Iris pigment epithelial cell (primary cell): ENCODE measurements at regions not wholly inside any gene's neighbourhood (a gene's known extent, or its start where the extent isn't known, plus 50 kb on each side); places are given as distances from the start of the nearest gene placed in this dataset.
"Not testable (repeated sequence)": the region's sequence is repeated elsewhere in the genome, so short reads cannot be mapped to it uniquely, and the experiment has no call there.

Experiments used
- DNase-seq: peaks from one replicate; pipeline ENCODE4 v3.0.0-alpha.2; 2011; ENCODE audit warnings: low read depth

DNA sequence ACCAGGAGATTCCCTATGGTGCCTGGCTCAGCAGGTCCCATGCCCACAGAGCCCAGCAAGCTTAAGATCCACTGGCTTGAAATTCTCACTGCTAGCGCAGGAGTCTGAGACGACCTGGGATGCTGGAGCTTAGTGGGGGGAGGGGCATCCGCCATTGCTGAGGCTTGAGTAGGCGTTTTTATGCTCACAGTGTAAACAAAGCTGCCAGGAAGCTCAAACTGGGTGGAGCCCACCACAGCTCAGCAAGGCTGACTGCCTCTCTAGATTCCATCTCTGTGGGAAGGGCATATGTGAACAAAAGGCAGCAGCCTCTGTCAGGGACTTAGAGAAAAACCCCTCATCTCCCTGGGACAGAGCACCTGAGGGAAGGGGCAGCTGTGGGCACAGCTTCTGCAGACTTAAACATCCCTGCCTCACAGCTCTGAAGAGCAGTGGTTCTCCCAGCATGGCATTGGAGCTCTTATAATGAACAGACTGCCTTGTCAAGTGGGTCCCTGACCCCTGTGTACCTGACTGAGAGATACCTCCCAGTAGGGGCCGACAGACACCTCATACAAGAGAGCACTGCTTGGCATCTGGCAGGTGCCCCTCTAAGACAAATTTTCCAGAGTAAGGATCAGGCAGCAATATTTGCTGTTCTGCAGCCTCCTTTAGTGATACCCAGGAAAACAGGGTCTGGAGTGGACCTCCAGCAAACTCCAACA, 231.5 kb upstream of the SETMAR start:
- no peak for DNase-seq

DNA sequence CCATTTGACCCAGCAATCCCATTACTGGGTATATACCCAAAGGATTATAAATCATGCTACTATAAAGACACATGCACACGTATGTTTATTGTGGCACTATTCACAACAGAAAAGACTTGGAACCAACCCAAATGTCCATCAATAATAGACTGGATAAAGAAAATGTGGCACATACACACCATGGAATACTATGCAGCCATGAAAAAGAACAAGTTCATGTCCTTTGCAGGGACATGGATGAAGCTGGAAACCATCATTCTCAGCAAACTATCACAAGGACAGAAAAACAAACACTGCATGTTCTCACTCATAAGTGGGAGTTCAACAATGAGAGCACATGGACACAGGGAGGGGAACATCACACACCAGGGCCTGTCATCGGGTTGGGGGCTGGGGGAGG, 225.9 kb upstream of the SETMAR start:
- DNase-seq: not testable (repeated sequence)

DNA sequence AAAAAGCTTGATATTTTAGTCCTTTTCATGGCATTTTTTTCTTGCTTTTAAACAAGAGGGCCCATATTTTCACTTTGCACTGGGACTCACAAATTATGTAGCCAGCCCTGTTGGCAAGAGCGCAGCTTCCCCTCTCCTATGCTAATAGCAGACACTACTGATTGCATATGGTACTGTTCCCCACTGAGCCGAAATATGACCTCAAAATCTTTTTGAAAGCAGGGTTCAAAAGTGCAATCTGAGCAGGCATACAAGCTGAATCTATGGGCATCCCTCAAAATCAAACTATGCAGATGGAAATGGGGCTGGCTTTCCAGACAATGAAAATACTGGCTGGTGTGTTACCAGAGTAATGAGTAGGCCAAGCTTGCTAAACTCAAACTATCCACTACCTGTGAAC, 225.2 kb upstream of the SETMAR start:
- DNase-seq: no peak

DNA sequence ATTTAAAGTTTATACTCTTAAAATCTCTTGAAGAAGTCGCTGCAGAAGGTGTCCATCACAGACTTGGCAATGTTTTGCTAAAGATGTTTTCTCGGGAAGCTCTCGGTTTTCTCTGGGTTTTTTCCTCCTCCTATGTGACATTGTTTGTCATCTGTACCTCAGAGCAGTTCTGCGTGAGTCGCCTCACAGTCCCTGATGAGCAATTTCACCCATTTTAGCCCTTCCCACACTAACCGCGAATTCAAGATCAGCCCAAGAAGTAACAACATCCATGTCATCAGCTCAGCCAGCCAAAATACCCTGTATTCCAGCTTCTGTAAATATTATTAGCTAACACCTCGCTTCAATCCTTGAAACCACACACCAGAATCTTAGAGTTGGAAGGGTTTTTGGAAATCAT, 224.3 kb upstream of the SETMAR start:
- no peak for DNase-seq

DNA sequence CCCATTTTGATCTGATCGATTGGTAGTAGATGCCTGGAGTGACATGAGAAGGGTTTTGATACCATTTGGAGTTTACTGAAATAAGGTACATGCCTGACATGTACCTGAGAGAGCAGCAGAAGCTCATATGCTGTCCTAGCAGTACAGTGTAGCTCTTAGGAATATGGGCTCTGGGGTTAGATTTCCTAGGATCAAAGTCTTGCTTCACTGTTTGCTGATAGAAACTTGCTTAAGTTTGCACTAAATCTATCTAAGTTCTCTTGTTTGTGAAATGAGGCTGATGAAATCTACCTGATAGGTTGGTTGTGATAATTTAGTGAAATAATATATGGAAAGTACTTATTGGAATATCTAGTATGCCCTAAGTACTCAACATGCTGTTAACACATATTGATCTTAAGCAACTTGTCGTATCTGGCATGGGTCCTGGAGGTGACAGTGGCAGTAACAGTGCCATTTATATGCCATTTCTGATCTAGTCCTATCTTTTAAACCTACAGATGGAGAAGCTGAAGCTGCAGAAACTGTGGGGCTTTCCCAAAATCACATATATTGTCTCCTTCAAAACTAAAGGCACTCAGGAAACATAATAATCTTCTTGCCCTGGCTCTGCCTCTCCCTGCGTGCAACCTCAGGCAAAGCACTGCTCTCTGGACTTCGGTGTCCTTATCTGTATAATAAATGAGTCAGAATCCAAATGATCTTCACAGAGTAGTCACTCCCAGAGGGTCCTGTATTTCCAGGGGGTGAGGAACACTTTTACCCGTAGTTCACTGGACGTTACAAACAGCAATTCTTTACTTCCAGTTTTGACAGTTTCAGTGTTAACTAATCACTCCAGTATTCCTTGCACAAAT, 223.6 kb upstream of the SETMAR start:
- no peak for DNase-seq

DNA sequence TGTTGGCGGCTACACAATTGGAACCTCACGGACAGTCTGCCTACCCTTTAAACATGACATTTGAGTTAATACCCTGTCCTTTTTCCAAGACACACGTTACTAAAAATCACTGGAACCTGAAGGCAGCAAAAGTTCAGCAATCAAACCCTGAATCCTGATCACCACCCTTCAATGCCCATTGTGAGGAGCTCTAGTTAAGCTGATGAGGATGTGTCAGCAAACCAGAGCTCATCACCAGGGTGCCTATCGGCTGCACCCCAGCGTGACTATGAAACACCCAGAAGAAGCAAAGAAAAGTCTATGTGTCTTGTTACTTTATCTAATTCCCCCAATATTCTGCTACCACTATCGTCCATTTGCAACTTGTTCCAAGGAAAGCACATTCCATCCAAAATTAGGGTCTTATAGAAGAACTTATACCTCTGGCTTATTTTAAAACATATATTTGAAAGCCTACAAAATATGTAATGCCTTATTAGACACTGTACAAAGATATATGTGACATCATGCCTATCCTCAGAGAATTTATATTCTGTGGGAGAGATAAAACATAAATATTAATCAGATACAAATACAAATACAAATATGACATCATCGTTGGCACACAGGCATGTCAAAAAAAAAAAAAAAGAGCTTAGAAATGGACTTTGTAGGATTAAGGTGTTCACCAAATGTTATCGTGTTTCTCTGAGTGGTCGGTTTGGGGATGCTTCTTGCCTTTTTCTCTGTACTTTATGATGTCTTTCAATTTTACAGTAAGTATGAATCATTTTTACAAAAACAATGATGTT, 219.7 kb upstream of the SETMAR start:
- DNase-seq: no peak

DNA sequence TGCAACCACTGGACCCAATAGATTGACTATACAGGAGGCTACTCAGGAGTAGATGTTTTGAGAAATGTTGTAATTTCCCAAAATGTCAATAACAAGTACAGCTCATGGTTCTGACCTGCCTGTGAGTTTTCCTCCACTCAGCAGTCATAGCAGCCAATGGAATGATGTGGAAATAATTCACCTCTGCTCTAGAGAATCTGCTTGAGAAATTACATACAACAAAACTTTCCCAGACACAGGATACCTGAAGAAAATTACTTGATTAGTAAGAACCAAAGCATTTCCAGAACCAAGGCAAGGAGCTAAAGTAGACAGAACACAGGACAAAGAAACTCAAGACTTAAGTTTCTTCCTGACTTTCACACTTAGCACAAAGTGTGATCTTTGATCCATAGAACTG, 218.9 kb upstream of the SETMAR start:
- DNase-seq: no peak

DNA sequence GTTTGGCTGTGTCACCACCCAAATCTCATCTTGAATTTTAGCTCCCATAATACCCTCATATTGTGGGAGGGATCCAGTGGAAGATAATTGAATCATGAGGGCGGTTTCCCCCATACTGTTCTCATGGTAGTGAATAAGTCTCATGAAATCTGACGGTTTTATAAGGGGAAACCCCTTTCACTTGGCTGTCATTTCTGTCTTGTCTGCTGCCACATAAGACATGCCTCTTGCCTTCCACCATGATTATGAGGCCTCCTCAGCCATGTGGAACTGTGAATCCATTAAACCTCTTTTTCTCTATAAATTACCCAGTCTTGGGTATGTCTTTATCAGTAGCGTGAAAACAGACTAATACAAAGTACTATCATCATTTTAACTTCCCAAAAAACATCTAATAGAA, 216.5 kb upstream of the SETMAR start:
- not testable (repeated sequence) for DNase-seq

DNA sequence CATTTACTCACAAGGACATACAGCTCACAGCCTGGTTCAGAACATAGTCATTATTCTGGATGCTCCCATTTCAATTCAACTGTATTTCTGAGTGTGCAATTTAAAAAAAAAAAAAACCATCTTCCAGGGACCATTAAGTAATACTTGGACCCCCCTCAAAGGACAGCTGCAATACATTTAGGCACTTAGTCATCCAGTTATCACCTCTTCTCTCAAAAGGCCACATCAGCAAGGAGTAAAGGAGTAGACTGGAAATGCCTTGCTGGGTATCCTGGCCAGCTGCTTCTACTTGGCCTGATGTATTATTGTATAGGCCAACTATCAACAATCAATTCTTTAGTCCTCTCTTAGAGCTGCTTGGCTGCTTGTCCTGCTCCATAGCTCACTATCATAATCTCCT, 211.4 kb upstream of the SETMAR start:
- DNase-seq: no peak

DNA sequence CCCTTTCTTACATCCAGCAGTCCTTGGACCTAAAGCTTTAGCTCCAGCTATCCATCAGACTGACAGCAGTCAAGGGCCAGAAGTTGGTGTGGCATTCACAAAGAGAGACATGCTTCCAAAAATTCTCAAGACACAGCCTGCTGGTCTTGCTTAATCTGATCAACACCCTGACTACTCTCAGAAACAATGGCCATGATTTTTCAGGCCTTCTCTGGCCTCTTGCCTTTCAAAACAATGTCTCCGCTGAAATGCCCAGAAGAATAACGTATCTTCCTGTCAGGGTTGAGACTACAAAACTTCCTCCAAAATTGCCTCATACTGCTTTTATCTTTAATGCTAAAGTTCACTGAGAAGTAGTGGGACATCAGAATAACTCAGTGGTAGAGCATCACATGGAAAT, 205.4 kb upstream of the SETMAR start:
- DNase-seq: no peak

DNA sequence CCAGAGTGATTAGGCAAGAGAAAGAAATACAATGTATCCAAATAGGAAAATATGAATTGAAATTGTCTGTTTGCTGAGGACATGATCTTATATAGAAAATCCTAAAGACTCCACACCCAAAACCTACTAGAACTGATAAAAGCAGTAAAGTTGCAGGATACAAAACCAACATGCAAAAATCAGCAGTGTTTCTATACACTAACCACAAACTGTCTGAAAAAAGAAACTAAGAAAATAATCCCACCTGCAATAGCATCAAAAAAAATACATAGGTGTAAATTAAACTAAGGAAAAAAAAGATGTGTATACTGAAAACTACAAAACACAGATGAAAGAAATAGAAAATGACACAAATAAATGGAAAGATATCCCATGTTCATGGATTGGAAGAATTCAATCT, 203.6 kb upstream of the SETMAR start:
- DNase-seq: no peak

DNA sequence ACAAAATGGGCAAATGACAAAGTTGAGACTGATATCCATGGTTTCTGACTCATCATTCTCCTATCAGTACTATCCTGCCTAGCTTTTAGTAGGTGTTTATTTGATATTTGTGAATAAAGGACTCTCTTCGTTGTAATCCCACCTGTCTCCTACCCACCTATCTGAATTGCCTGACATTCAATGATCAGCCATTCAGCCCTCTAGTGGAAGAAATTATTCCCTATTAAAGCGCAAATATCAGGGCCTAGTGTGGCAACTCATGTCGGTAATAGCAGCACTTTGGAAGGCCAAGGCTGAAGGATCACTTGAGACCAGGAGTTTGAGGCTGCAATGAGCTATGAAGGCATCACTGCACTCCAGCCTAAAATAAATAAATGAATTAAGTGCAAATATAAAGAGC, 195.7 kb upstream of the SETMAR start:
- DNase-seq: no peak

DNA sequence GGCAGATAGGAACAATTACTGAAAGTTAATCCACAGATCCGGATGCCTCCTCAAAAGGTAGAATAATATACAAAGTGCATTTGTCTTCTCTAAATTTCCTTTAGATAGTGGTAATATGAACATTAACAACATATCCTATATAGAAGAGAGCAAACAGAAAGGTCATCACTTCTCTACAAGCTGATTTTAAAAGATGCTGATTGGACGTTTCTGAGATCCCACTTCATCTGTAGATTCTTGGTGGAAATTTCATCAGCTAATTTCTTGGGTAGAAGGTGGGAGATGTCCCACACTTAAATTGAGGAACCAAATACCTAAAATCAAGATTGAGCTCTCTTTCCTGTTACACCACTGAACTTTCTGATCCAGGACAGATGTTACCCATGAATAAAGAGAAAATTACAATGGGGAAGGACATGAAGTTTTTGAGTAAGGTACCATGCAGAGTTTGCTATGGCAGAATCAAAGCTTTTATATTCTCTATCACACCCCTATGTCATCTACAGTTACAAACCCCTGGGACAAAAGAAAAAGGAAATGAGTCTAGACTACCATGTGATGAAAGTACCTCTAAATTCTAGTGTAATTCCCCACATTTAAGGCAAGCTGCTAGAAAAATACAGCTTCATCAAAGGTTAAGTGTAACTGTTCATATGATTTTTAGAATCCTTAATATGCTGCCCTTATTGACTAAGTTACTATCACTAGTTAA, 189.2 kb upstream of the SETMAR start:
- DNase-seq: no peak

DNA sequence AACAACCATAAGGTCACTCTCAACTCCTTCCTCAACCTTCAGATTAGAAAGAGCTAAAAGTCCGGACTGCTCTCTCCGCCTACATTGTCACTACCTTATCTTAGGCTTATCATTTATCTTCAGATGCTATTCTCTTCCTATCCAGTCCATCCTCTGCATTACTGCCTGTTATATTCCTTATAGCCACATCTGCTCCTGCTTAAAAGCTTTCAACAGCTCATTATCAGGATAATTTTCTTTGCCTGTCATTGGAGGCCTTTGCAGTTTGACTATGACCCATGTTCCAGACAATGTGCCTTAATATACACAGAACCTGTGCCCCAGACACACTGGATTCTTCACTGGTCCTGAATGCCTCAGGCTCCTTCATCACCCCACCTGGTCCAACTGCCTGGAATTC, 184.1 kb upstream of the SETMAR start:
- no peak for DNase-seq

DNA sequence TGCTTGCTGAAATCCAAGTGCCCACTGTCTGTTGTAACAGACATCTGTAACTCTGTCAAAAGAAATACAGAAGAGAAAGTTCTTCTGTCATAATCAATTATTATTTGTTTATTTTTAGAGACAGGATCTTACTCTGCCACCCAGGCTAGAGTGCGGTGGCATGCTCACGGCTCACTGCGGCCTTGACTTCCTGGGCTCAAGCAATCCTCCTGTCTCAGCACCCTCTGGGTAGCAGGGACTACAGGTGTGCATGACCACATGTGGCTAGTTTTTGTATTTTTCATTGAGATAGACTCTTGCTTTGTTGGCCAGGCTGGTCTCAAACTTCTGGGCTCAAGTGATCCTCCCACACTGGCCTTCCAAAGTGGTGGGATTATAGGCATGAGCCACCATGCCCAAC, 177.6 kb upstream of the SETMAR start:
- DNase-seq: no peak

DNA sequence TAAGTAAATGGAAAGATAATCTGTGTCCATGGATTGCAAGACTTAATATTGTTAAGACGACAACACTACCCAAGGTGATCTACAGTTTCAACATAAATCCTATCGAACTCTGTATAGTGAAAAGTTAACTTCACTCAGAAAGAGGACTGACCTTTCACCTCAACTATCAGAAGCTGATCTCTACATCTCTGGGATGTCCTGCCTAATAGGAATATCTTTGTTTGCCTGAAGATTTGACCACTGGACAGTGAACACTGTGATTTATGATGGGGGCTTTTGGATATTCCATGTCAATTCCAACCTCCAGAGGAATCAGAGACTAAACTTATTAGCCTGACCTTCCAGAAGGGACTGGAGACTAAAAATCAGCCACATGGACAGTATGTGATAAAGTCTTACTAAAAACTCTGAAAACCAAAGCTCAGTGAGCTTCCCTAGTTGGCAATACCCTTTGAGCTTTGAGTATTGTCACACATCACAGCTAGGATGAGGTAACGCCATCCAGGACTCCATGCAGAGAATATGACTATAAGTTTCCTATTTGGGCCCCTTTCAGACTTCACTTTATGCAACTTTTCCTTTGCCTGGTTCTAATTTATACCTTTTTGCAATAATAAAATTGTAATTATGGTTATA, 164.9 kb upstream of the SETMAR start:
- no peak for DNase-seq

DNA sequence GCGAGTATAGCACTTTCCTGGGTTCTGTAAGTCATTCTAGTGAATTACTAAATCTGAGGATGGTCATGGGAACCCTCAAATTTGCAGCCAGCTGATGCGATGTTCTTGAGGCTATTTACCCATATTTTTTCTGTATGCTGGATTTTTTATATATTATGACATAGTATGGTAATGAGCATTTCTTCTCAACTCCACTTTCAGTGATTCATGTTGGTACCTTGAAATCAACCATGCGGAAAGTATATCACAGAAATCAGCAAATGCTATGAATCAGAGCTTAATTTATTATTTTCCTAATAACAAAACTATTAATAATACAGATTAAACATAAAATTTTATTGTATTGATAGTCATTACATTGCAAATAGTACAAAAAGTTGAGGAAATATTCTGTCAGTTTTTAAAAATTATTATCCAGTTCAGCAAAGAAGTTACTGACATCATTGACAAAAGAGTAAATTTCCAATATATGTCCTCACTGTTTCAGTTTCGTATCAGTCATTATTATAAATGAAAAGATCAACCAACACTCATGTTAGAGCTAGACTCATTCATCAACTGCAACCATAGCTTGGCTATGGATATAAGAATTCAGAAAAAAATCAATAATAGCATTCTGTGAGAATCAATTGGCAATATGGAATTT, 164.3 kb upstream of the SETMAR start:
- DNase-seq: no peak

DNA sequence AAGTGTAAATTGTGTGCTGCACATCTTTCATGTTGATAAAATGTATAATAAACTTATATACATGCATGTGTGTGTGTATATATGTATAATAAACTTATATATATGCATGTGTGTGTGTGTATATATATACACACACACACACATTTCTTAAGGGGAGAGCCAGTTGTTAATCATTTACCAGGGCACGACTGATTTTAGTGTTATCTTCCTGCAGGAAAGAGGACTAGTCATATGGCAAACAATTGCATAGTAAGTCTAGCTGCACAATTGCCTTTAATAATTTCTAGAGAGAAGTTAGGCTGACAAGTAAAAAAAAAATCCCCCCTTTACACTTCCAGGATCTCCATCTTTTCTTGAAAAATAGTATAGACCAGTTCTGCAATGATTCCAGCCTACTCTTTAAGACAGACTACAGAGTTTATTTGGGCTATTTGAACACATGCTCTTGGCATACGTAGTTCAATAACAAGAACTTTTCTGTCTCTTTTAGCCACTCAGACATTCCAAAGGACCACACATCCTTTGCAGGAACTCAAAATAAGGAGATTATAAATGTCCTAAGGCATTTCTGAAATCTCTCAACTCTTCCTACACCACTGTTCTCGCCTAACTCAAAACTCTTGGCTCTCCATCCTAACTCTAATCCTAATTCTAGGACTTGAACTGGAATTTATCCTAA, 163.6 kb upstream of the SETMAR start:
- DNase-seq: no peak

DNA sequence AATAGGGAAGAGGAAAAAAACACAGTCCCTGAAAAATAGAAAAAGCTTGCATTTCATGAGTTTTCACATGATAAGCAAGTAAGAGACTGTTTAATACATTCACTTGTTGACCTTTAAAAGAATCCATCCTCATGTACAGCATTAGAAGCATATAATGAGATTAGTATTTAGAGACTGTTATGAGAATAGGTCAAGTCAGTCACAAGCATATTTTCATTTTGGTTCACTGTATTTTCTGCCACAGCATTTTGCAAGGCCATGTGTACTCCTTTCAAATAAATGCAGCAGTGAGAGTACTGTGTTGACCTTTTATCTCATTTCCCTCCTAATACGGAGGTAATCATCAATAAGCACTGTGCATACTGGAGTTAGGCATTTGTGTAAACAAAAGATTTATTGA, 162.2 kb upstream of the SETMAR start:
- no peak for DNase-seq

DNA sequence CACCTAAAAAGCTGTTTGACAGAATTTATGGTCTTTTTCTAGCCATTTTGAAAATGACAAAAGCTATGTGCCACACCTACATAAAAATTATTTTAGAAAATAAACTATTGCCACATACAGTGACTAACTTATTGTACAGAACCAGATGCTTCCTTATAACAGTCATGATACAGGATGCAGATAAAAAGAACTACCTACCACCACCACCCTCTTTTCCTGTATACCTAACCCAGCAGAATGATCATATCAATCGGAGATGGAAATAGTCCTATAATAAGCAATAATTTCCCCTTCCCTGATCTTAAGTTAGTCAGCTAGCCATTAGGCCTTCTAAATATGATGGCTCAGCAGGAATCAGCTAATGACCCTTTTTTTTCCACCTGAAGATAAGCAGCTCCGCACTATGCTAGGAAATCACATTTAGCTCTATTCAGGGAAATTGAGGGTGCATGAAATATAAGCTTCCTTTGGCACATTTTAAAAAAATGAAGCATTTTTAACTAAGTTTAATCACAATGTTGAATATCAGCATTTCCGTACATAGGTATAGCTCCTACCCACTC, 155.5 kb upstream of the SETMAR start:
- DNase-seq: no peak
